ENCODE measurements at regions not wholly inside any gene's neighbourhood (a gene's known extent, or its start where the extent isn't known, plus 50 kb on each side); places are given as distances from the start of the nearest gene placed in this dataset.

DNA sequence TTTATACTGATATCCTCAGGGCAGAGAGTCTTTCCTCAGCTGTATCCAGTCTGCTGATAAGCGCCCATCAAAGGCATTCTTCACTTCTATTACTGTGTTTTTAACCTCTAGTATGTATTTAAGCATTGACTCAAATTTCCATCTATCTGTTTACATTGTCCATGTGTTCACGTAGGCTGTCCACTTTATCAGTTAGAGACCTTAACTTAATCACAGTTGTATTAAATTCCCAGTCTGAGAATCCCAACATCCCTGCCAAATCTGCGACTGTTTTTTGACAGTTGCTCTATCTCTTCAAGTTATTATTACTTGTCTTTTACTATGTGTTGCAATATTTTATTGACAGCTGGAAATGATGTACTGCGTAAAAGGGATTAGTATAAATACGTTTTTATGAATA lies 1613.7 kb upstream of the MIR17HG start:
- H3K9ac ChIP-seq (ENCODE audit: low read length), result no peak overlapping the region
- no peaks in the 10 kb centered on the region for H3F3A ChIP-seq (ENCODE audit: insufficient read depth)
- no peaks in the 10 kb centered on the region for H3K36me3 ChIP-seq (ENCODE audit: low read length)
- H2AFZ ChIP-seq (ENCODE audit: low read depth, low read length, severe bottlenecking), result no peak overlapping the region
- no peaks in the 10 kb centered on the region for H3K79me2 ChIP-seq (ENCODE audit: insufficient read depth, low read length)
- no peaks in the 10 kb centered on the region for H3K27me3 ChIP-seq (ENCODE audit: low read length)
- H3K4me3 ChIP-seq (ENCODE audit: insufficient read depth, low read length, poor library complexity, severe bottlenecking), result no peak overlapping the region
- no peaks in the 10 kb centered on the region for H4K20me1 ChIP-seq (ENCODE audit: low read depth, low read length)
- TF ChIP-seq, protein P1, sequence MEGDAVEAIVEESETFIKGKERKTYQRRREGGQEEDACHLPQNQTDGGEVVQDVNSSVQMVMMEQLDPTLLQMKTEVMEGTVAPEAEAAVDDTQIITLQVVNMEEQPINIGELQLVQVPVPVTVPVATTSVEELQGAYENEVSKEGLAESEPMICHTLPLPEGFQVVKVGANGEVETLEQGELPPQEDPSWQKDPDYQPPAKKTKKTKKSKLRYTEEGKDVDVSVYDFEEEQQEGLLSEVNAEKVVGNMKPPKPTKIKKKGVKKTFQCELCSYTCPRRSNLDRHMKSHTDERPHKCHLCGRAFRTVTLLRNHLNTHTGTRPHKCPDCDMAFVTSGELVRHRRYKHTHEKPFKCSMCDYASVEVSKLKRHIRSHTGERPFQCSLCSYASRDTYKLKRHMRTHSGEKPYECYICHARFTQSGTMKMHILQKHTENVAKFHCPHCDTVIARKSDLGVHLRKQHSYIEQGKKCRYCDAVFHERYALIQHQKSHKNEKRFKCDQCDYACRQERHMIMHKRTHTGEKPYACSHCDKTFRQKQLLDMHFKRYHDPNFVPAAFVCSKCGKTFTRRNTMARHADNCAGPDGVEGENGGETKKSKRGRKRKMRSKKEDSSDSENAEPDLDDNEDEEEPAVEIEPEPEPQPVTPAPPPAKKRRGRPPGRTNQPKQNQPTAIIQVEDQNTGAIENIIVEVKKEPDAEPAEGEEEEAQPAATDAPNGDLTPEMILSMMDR (IDR thresholded peaks at IDR 0.05; ENCODE audit: insufficient read depth, low read length, poor library complexity, severe bottlenecking), result no peak
- no peak for TF ChIP-seq EZH2phosphoT487 (conservative IDR thresholded peaks at IDR 0.05; ENCODE audit: low read length)
- no peaks in the 10 kb centered on the region for H3K9me3 ChIP-seq (ENCODE audit: insufficient read depth, low read length)
- no peaks in the 10 kb centered on the region for H3K9me2 ChIP-seq (replicated peaks; ENCODE audit: insufficient read depth, low read length)
- no peak overlapping the region for H3K27ac ChIP-seq (ENCODE audit: low read depth, low read length)
- no peak overlapping the region for H3K4me2 ChIP-seq (ENCODE audit: low read depth, low read length, poor library complexity, severe bottlenecking)

DNA sequence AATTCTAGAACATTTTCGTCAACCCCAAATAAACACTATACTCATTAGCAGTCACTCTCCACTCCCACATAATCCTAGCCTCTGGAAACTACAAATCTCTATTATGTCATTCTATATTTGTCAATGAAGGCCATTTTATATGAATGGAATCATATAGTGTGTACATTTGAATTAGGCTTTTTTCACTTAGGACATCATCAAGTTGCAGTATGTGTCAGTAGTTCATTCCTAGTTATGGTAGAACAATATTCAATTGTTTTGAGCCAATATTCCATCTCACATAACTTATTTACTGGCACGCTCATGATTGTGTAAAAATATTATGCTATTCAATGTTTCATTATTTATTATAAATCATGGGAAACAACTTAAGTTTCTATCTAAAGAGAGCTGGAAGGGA lies 1610.4 kb upstream of the MIR17HG start:
- H3K36me3 ChIP-seq (ENCODE audit: low read length), result no peaks in the 10 kb centered on the region
- H3K27me3 ChIP-seq (ENCODE audit: low read length), result no peaks in the 10 kb centered on the region
- no peak overlapping the region for H3K4me3 ChIP-seq (ENCODE audit: insufficient read depth, low read length, poor library complexity, severe bottlenecking)
- H2AFZ ChIP-seq (ENCODE audit: low read depth, low read length, severe bottlenecking), result no peak overlapping the region
- no peak overlapping the region for H3K4me2 ChIP-seq (ENCODE audit: low read depth, low read length, poor library complexity, severe bottlenecking)
- H4K20me1 ChIP-seq (ENCODE audit: low read depth, low read length), result no peaks in the 10 kb centered on the region
- no peak overlapping the region for H3K9ac ChIP-seq (ENCODE audit: low read length)
- H3K79me2 ChIP-seq (ENCODE audit: insufficient read depth, low read length), result no peaks in the 10 kb centered on the region
- TF ChIP-seq, protein P1 (IDR thresholded peaks at IDR 0.05; ENCODE audit: insufficient read depth, low read length, poor library complexity, severe bottlenecking), result no peak
- no peak for TF ChIP-seq EZH2phosphoT487 (conservative IDR thresholded peaks at IDR 0.05; ENCODE audit: low read length)
- no peaks in the 10 kb centered on the region for H3F3A ChIP-seq (ENCODE audit: insufficient read depth)
- H3K9me2 ChIP-seq (replicated peaks; ENCODE audit: insufficient read depth, low read length), result no peaks in the 10 kb centered on the region
- no peak overlapping the region for H3K27ac ChIP-seq (ENCODE audit: low read depth, low read length)
- H3K9me3 ChIP-seq (ENCODE audit: insufficient read depth, low read length), result no peaks in the 10 kb centered on the region

DNA sequence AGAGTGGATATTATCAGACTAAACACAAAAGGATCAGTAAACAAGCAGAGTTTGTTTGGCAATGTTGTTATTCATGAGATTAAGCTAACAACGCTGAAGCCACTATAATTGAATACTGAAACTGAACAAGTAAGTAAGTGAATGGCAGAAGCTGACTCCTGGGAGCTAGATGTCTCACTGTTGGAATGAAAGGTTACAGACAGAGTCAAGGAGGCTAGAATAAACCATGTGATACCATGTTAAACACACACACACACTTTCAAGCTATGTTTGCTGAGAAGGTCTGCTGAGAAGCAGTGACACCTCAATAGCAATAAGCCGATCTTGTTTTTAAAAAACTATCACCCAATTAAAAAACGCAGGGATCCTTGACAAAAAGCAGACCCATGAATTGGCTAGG lies 1609.4 kb upstream of the MIR17HG start:
- Histone ChIP-seq H2AFZ (ENCODE audit: low read depth, low read length, severe bottlenecking) (no peak overlapping the region), H3K4me3 (ENCODE audit: insufficient read depth, low read length, poor library complexity, severe bottlenecking) (no peak overlapping the region), H3K9ac (ENCODE audit: low read length) (no peak overlapping the region), H3K79me2 (ENCODE audit: insufficient read depth, low read length) (no peaks in the 10 kb centered on the region), H3K36me3 (ENCODE audit: low read length) (no peaks in the 10 kb centered on the region), H3K27ac (ENCODE audit: low read depth, low read length) (no peak overlapping the region), H3K27me3 (ENCODE audit: low read length) (no peaks in the 10 kb centered on the region), H4K20me1 (ENCODE audit: low read depth, low read length) (no peaks in the 10 kb centered on the region), H3F3A (ENCODE audit: insufficient read depth) (no peaks in the 10 kb centered on the region), H3K9me2 (replicated peaks; ENCODE audit: insufficient read depth, low read length) (no peaks in the 10 kb centered on the region), H3K4me2 (ENCODE audit: low read depth, low read length, poor library complexity, severe bottlenecking) (no peak overlapping the region), H3K9me3 (ENCODE audit: insufficient read depth, low read length) (no peaks in the 10 kb centered on the region)
- TF ChIP-seq, protein P1 (IDR thresholded peaks at IDR 0.05; ENCODE audit: insufficient read depth, low read length, poor library complexity, severe bottlenecking), result no peak
- TF ChIP-seq EZH2phosphoT487 (conservative IDR thresholded peaks at IDR 0.05; ENCODE audit: low read length), result no peak
